GM18909 (cell line): ENCODE measurements at regions not wholly inside any gene's neighbourhood (a gene's known extent, or its start where the extent isn't known, plus 50 kb on each side); places are given as distances from the start of the nearest gene placed in this dataset.

Experiments used
- ATAC-seq: cut with Tn5 transposase; IDR thresholded peaks from one replicate; pipeline ENCODE4 v1.9.1; 2021; ENCODE audit warnings: mild to moderate bottlenecking; ENCODE audit not compliant: unreplicated experiment, poor library complexity

GRCh38 chr2:59674100-59674499 lies 879.4 kb downstream of the BCL11A start:
- no peak for ATAC-seq

- ATAC-seq, result no peak
Measured at GRCh38 chr2:59665021-59665420, 888.4 kb downstream of the BCL11A start.

GRCh38 chr2:59662127-59662861 lies 891.2 kb downstream of the BCL11A start:
- no peak for ATAC-seq

GRCh38 chr2:59660262-59660661 lies 893.2 kb downstream of the BCL11A start:
- no peak for ATAC-seq

GRCh38 chr2:59658906-59659635 lies 894.4 kb downstream of the BCL11A start:
- ATAC-seq, result no peak

- no peak for ATAC-seq
Measured at GRCh38 chr2:59655809-59656208, 897.6 kb downstream of the BCL11A start.

GRCh38 chr2:59654710-59655109 lies 898.7 kb downstream of the BCL11A start:
- ATAC-seq, result no peak

GRCh38 chr2:59653164-59653563 lies 900.3 kb downstream of the BCL11A start:
- ATAC-seq, result no peak

- ATAC-seq, result no peak
Measured at GRCh38 chr2:59630789-59631188, 922.7 kb downstream of the BCL11A start.

GRCh38 chr2:59627599-59627998 lies 925.9 kb downstream of the BCL11A start:
- ATAC-seq, result no peak

GRCh38 chr2:59622599-59623308 lies 930.7 kb downstream of the BCL11A start:
- no peak for ATAC-seq

GRCh38 chr2:59604123-59604522 lies 949.3 kb downstream of the BCL11A start:
- no peak for ATAC-seq

- ATAC-seq, result no peak
Measured at GRCh38 chr2:59594671-59595222, 958.7 kb downstream of the BCL11A start.

GRCh38 chr2:59590798-59591197 lies 962.7 kb downstream of the BCL11A start:
- no peak for ATAC-seq

GRCh38 chr2:59589881-59590280 lies 963.6 kb downstream of the BCL11A start:
- ATAC-seq, result no peak

- ATAC-seq, result no peak
Measured at GRCh38 chr2:59588286-59588685, 965.2 kb downstream of the BCL11A start.

- no peak for ATAC-seq
Measured at GRCh38 chr2:59586176-59586575, 967.3 kb downstream of the BCL11A start.

GRCh38 chr2:59585655-59586054 lies 967.8 kb downstream of the BCL11A start:
- no peak for ATAC-seq

GRCh38 chr2:59584958-59585357 lies 968.5 kb downstream of the BCL11A start:
- ATAC-seq, result no peak

GRCh38 chr2:59583173-59583765 lies 970.2 kb downstream of the BCL11A start:
- no peak for ATAC-seq

GRCh38 chr2:59578349-59578748 lies 975.1 kb downstream of the BCL11A start:
- ATAC-seq, result no peak
